Pulmonary artery endothelial cell (primary cell): ENCODE measurements at regions not wholly inside any gene's neighbourhood (a gene's known extent, or its start where the extent isn't known, plus 50 kb on each side); places are given as distances from the start of the nearest gene placed in this dataset.
"Not testable (repeated sequence)": the region's sequence is repeated elsewhere in the genome, so short reads cannot be mapped to it uniquely, and the experiment has no call there.

Experiments
- DNase-seq: peaks from one replicate; pipeline ENCODE4 v3.0.0-alpha.2; 2011; ENCODE audit warnings: low read depth, low spot score

DNA sequence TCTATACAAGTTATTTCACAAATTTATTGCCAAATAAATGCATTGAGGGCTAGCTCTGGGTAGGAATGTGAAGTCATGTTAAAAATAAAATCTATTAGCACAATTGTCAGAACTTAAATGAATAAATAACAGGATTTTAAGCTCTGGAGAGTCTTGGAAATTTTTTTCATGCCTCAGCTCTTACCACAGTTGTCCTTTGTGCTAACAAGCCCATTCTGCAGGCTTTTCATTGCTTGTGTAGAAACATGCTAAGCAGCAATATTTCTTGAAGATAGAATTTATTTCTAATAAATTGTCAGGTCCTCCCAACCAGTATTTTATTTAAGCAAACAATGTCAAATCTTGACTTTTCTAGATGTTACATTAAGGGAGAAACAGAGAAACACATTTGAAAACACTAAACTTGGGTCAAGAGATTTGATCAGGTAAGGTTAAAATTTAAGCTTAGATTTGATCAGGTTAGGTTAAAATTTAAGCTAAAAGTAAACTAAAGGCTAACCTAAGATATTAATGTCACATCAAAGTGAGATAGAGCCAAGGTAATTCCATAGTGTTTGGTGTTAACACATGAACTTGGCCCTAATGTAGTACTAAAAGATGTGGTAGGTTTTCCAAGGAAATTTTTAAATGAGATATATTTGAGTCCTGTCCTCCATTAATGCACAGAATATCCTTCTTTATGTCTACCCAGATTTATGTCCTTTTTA is 179.1 kb upstream of the IL1RAPL1 start:
- no peak for DNase-seq

DNA sequence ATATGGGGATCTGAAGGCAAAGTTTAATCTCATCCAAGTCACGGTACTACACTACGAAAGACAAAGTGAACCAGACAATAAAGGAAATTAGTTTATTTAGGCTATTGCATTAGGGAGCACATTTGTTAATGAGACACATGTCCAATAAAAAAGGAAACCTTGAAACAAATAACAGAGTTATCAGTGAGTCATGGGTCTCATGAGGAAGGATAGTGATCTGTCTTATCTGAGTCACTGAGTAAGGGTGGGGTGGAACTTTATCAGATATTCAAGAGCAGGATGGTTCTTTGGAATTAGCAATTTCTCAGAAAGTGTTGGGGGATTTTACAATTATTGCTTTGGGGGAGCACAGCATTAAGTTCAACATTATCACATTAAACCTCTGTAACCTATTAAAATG is 188.9 kb upstream of the IL1RAPL1 start:
- DNase-seq, result no peak

GRCh38 chrX:28391528-28391927 is 195.7 kb upstream of the IL1RAPL1 start:
- DNase-seq, result no peak

- DNase-seq, result no peak
These were observed 208.1 kb upstream of the IL1RAPL1 start for GRCh38 chrX:28379103-28379502.

- DNase-seq, result not testable (repeated sequence)
These were observed 219.6 kb upstream of the IL1RAPL1 start for GRCh38 chrX:28367649-28368048.

- no peak for DNase-seq
These were observed 235.4 kb upstream of the IL1RAPL1 start for GRCh38 chrX:28351801-28352200.

GRCh38 chrX:28349888-28350287 is 237.4 kb upstream of the IL1RAPL1 start:
- DNase-seq, result no peak

DNA sequence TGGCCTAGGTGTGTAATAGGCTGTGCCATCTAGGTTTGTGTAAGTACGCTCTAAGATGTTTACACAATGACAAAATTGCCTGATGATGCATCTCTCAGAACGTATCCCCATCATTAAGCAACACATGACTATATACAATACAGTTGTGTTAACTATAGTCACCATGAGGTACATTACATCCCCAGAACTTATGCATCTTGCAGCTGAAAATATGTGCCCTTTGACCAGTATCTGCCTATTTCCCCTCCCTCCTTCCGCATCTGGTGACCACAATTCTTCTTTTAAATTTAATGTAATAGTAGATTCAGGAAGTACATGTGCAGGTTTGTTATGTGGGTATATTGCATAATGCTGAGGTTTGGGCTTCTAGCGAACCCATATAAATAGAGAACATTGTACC is 239.8 kb upstream of the IL1RAPL1 start:
- no peak for DNase-seq

- no peak for DNase-seq
These were observed 258.1 kb upstream of the IL1RAPL1 start for GRCh38 chrX:28329156-28329555.

GRCh38 chrX:28324321-28324721 is 262.9 kb upstream of the IL1RAPL1 start:
- DNase-seq, result no peak

GRCh38 chrX:28321286-28321685 is 266.0 kb upstream of the IL1RAPL1 start:
- DNase-seq, result no peak

- no peak for DNase-seq
These were observed 274.3 kb upstream of the IL1RAPL1 start for GRCh38 chrX:28312965-28313364.

DNA sequence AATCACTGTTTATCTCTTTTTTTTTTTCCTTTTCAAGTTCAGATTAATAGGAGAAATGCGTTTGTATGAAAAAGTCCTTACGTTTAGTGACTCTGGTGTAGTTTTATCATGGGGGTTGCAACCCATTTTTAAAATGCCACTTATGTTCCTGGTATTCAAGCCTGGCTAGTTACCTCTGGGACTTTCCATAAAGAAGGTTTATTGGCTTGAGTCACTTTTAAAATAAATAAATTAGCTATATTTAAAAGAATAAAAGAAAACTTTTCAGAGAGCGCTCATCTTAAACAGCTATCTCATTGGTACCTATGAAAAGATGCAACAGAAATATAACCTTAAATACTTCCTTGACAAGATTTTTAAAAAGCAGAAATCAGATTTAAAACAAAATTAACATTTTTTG is 275.0 kb upstream of the IL1RAPL1 start:
- DNase-seq, result no peak

- no peak for DNase-seq
These were observed 275.8 kb upstream of the IL1RAPL1 start for GRCh38 chrX:28311466-28311865.

GRCh38 chrX:28303486-28303885 is 283.8 kb upstream of the IL1RAPL1 start:
- no peak for DNase-seq

- DNase-seq, result no peak
These were observed 297.5 kb upstream of the DCAF8L1 start for GRCh38 chrX:28278726-28279125.

- DNase-seq, result no peak
These were observed 297.0 kb upstream of the DCAF8L1 start for GRCh38 chrX:28278251-28278650.

DNA sequence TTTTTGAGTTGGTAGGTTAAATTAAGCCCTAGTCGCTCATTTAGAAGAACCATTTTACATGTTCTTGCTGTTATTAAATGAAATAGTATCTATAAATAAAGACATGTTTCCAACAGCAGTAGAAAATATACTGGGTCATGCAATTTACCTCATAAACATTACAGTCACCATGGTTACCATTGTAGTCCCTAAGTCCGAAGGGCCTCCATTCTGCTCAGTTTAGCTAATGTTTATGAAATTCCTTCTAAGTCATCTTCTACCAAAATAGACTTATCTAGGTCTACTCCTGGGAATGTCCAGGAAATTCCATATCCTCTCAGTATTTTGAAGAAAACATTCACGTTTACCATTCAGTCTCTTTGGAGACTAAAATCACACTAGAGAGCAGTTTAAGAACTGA is 292.5 kb upstream of the DCAF8L1 start:
- DNase-seq, result no peak

GRCh38 chrX:28246675-28247074 is 265.4 kb upstream of the DCAF8L1 start:
- no peak for DNase-seq

GRCh38 chrX:28229217-28229616 is 248.0 kb upstream of the DCAF8L1 start:
- no peak for DNase-seq

DNA sequence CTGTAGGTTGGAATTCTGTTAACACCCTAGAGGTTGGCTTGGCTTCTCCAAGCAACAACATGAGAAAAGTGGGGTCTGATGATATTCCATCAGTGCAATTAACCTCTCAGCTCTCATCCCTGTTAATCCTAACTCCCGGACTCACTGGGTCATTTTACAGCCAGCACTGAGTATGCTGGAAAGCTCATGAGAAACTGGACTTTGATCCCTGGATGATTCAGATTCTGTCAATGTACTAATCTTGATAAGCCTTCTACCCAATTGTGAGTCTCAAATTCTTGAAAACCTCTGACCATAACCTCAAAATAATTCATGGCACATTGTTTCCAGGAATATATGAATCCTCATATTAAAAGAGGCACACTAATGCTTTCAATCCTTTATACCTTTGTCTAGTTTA is 244.3 kb upstream of the DCAF8L1 start:
- DNase-seq, result no peak

GRCh38 chrX:28223991-28224390 is 242.7 kb upstream of the DCAF8L1 start:
- no peak for DNase-seq

GRCh38 chrX:28223469-28223868 is 242.2 kb upstream of the DCAF8L1 start:
- DNase-seq, result no peak

DNA sequence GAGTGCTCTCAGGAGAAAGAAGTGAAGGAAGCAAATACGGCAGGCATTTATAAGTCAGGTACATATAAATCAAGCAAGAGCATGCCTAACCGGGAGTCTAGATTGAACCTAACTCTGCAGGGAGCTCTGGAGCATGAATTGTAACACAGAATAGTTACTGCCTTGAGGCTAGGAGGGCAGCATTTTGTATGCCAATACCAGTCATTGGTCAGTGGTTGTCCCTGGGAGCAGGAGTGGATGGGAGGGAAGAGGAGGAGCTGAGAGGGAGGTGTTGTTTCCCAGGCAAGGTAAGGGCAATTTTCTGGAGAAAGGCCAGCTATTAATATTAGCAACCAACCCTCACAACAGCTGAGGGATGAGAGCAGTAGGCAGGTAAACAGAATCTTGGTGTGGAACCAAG is 224.7 kb upstream of the DCAF8L1 start:
- no peak for DNase-seq
